Mesothelial cell of epicardium (in vitro differentiated cells): ENCODE measurements at regions not wholly inside any gene's neighbourhood (a gene's known extent, or its start where the extent isn't known, plus 50 kb on each side); places are given as distances from the start of the nearest gene placed in this dataset.

Source experiments
- DNase-seq, 2 experiments: peaks; one replicate each; pipeline ENCODE4 v3.0.0; 2021; ENCODE audit warnings: low spot score in 2 of 2; ENCODE audit not compliant: unreplicated experiment in 2 of 2
- H3K27ac Mint-ChIP-seq: 2 replicates; pipeline ENCODE4 v1.8.0; 2021; ENCODE audit warnings: mixed read lengths
- H3K27me3 Mint-ChIP-seq: 2 replicates; pipeline ENCODE4 v1.8.0; 2021; ENCODE audit warnings: low read depth, mixed read lengths
- H3K36me3 Mint-ChIP-seq: 2 replicates; pipeline ENCODE4 v1.8.0; 2021; ENCODE audit warnings: mixed read lengths
- H3K4me1 Mint-ChIP-seq: 2 replicates; pipeline ENCODE4 v1.8.0; 2021; ENCODE audit warnings: mixed read lengths
- H3K4me3 Mint-ChIP-seq: 2 replicates; pipeline ENCODE4 v1.8.0; 2021; ENCODE audit warnings: mild to moderate bottlenecking, moderate library complexity, mixed read lengths
- H3K9me3 Mint-ChIP-seq: 2 replicates; pipeline ENCODE4 v1.8.0; 2021; ENCODE audit warnings: mixed read lengths
- TF ChIP-seq, protein P1 (sequence below): fragments of 200-600 bp; sonication (generic); IDR thresholded peaks from one replicate; pipeline ENCODE4 v1.5.0; 2021; ENCODE audit warnings: antibody characterized with exemption; ENCODE audit not compliant: unreplicated experiment

DNA sequence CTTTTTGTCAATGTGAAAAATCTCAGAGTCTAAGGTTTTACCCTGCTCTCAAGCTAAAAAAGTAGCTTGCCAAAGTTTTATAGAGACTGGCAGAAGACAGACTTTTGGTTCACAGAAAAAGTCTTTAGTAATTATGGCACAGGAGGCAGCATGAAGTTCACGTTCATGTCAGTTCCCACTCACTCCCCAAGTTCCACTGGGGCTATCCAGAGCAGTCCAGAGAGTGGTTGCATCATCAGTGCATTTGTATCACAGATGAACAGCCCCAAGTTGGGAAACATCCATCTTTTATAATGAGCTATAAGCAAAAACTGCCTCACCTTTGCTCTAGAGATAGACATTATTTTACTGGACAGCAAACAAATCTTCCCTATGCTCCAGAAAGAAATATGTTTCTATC lies 454.1 kb upstream of the AGTR1 start:
- Mint-ChIP-seq H3K4me1 (peaks cover 5% of the 10 kb centered on the region), H3K9me3 (no peaks in the 10 kb centered on the region), H3K27ac (no peak overlapping the region), H3K36me3 (no peaks in the 10 kb centered on the region), H3K27me3 (no peaks in the 10 kb centered on the region), H3K4me3 (no peak overlapping the region)
- no peak for DNase-seq
- TF ChIP-seq, protein P1, sequence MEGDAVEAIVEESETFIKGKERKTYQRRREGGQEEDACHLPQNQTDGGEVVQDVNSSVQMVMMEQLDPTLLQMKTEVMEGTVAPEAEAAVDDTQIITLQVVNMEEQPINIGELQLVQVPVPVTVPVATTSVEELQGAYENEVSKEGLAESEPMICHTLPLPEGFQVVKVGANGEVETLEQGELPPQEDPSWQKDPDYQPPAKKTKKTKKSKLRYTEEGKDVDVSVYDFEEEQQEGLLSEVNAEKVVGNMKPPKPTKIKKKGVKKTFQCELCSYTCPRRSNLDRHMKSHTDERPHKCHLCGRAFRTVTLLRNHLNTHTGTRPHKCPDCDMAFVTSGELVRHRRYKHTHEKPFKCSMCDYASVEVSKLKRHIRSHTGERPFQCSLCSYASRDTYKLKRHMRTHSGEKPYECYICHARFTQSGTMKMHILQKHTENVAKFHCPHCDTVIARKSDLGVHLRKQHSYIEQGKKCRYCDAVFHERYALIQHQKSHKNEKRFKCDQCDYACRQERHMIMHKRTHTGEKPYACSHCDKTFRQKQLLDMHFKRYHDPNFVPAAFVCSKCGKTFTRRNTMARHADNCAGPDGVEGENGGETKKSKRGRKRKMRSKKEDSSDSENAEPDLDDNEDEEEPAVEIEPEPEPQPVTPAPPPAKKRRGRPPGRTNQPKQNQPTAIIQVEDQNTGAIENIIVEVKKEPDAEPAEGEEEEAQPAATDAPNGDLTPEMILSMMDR, result no peak

DNA sequence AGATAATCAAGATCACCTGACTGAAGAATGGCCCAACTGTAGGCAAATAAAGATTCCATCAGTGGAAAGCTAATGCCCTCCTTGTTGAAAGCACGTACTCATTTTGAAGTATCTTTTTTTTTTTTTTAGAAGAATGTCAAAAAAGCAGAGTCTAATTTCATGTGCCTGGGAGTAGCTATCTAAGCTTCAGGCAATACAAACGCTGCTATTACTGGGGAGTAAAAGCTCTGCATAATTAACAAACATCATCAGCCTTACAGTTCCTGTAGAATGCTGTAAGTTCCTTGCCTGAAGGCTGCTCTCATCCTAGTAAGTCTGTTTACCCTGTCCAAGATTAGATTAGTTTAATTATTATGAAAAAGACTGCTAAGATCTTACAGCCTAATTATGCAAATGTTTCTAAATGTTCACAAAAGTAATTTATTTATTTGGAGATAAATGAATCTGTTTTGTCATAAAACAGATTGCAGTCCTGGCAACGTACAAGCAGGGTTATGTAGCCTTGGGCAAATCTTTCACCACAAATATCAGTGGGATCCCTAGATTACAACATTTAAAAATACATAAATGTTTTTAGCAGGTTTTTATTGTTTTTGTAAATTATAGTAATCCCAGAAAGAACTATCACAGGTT lies 451.3 kb upstream of the AGTR1 start:
- Mint-ChIP-seq H3K9me3 (no peaks in the 10 kb centered on the region), H3K4me3 (no peak overlapping the region), H3K36me3 (no peaks in the 10 kb centered on the region), H3K27ac (no peak overlapping the region), H3K4me1 (peaks cover 5% of the 10 kb centered on the region), H3K27me3 (peaks cover 4% of the 10 kb centered on the region)
- no peak for DNase-seq
- TF ChIP-seq, protein P1, result no peak

DNA sequence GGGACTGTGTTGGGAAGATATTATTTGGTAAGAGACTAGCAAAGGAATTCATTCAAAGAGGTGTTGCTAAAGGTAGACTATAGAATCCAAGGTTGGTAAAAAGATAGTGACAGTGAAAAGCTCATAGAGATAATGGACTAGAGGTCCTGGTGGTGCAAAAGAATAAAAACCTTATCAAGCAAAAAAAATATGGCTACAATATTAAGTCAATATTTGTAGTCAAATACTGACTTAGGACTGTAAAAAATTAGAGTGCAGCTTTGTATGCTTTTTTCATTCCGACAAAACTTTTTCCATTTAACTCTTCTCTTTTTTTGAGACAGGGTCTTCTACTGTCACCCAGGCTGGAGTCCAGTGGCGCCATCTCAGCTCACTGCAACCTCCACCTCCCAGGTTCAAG lies 444.0 kb upstream of the AGTR1 start:
- Mint-ChIP-seq H3K4me1 (no peaks in the 10 kb centered on the region), H3K36me3 (no peaks in the 10 kb centered on the region), H3K9me3 (peaks cover 2% of the 10 kb centered on the region), H3K27me3 (peaks cover 6% of the 10 kb centered on the region), H3K4me3 (no peak overlapping the region), H3K27ac (no peak overlapping the region)
- no peak for DNase-seq
- TF ChIP-seq, protein P1, result no peak

DNA sequence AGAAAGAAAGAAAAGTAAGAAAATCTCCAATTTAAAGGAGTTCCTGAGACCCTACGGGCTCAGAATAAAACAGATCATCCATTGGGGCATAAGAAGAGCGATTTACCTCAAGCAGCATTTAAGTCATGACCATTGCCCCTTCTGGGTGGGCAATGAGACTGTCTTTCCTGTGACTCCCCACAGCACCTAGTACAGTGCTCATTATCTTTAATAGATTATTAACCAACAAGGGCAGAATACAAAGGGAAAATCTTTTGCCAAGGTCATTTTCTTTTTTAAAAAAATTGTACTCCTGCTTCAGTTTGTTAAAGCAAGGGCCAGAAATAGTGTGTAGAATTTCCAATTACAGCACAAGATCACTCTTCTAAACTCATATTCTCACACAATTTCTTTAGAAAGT lies 443.3 kb upstream of the AGTR1 start:
- TF ChIP-seq, protein P1, result no peak
- no peak overlapping the region for H3K27ac Mint-ChIP-seq
- H3K4me1 Mint-ChIP-seq, result no peaks in the 10 kb centered on the region
- peaks cover 9% of the 10 kb centered on the region for H3K9me3 Mint-ChIP-seq
- no peak overlapping the region for H3K4me3 Mint-ChIP-seq
- DNase-seq, result no peak
- H3K27me3 Mint-ChIP-seq, result peaks cover 6% of the 10 kb centered on the region
- no peaks in the 10 kb centered on the region for H3K36me3 Mint-ChIP-seq

DNA sequence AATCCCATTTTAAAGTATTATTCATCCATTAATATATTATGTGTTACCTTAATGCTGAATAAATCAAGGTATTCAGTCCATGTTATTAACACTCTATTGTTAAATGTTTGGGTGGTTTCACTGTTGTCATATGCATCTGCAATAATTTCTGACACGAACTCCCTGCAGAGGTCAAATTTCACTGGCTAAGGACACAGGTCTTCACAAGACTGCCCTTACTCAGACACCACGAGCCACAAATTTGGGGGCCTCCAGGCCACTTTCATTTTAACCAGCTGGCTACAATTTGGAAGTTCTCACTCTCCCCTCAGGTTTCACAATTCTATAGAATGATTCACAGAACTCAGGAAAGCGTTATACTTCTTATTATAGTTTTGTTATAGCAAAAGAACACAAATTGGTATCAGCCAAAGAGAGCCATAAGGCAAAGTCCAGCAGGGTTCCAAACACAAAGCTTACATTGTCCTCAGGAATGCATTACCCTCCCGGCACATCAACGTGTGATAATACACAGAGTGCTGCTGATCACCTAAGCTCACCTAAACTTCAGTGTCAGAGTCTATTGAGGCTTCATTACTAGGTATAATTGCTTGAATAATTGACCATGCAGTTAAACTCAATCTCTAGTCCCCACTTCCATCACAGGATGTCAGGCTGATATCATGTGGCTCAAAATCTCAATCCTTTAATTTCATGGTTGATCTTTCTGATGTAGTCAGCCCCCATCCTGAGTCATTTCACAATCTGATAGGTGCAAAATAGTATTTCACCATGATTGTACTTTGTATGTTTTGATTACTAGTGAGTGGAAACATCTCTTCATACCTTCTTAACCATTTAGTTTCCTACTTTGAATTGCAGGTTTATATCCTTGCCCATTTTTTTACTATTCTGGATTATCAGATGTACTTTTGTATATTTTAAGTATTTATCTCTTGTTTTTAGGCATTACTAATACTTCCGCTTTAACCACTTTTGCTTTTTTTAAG lies 441.4 kb upstream of the AGTR1 start:
- Mint-ChIP-seq H3K4me1 (no peaks in the 10 kb centered on the region), H3K9me3 (peaks cover 10% of the 10 kb centered on the region), H3K27ac (no peak overlapping the region), H3K36me3 (no peaks in the 10 kb centered on the region), H3K4me3 (no peak overlapping the region), H3K27me3 (peaks cover 3% of the 10 kb centered on the region)
- TF ChIP-seq, protein P1, result no peak
- no peak for DNase-seq
